ENCODE measurements at regions not wholly inside any gene's neighbourhood (a gene's known extent, or its start where the extent isn't known, plus 50 kb on each side); places are given as distances from the start of the nearest gene placed in this dataset.

DNA sequence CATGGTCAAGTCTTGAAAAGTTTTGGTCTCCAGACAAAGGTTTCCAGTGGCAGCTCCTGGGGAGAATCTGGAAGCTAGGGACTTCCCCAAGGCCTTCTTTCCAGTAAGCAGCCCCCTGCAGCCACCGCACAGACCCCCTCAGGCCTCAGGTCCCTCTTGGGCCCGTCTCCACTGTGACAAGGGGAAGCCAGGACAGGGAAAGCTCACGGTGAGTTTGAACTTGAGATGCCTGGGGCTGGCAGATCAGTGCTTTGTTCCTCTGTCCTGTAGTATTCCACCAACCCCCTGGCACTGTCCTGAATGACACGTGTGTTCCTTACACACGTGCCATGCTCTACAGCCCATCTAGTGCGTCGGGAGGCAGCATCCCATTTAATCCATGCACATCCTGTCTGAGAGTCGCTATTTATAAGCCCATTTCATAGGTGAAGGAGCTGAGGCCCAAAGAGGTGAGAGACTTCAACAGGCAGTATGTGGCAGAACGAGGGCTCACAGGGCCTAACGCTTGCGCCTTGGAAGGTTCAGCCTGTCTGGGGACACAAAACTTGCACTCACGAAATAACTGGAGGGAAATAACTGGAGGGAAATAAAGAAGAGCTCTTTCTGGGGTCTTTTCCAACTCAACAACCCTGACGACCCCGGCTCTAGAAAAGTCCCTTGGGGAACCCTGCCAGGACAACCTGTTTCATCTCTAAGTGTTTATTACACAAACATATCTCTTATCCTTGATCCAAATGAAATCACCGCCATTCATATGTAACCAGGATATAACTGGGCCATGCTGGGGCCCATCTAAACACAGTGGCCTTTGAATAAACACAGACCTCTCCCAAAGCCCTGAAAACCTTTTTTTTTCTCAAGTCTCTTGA is 123.0 kb downstream of the BANF2 start:
- TF ChIP-seq EZH2 (IDR thresholded peaks at IDR 0.05) (no peak), POLR2AphosphoS5 (IDR thresholded peaks at IDR 0.05; ENCODE audit: borderline replicate concordance, low read depth, low read length) (no peak)

All from SK-N-MC (cell line).